CD4-positive, alpha-beta T cell treated with Interleukin-6 for 4 hours (primary cell): ENCODE measurements at regions not wholly inside any gene's neighbourhood (a gene's known extent, or its start where the extent isn't known, plus 50 kb on each side); places are given as distances from the start of the nearest gene placed in this dataset.
"Not testable (repeated sequence)": the region's sequence is repeated elsewhere in the genome, so short reads cannot be mapped to it uniquely, and the experiment has no call there.

Source experiments
- DNase-seq: peaks from one replicate; pipeline ENCODE4 v3.0.0-alpha.2; 2020; ENCODE audit warnings: mixed read lengths

- no peak for DNase-seq
These were observed 291.1 kb upstream of the NFIA start for GRCh38 chr1:60791226-60791625.

GRCh38 chr1:60773099-60773498, 309.3 kb upstream of the NFIA start:
- DNase-seq = not testable (repeated sequence)

GRCh38 chr1:60769082-60769481, 313.3 kb upstream of the NFIA start:
- no peak for DNase-seq

- DNase-seq = no peak
These were observed 317.2 kb upstream of the NFIA start for GRCh38 chr1:60765204-60765603.

GRCh38 chr1:60764489-60764888, 317.9 kb upstream of the NFIA start:
- no peak for DNase-seq

GRCh38 chr1:60763741-60764140, 318.6 kb upstream of the NFIA start:
- no peak for DNase-seq

GRCh38 chr1:60762911-60763310, 319.4 kb upstream of the NFIA start:
- no peak for DNase-seq

- DNase-seq = no peak
These were observed 320.2 kb upstream of the NFIA start for GRCh38 chr1:60762176-60762575.

- DNase-seq = no peak
These were observed 323.1 kb upstream of the NFIA start for GRCh38 chr1:60759291-60759690.

- DNase-seq = no peak
These were observed 324.9 kb upstream of the NFIA start for GRCh38 chr1:60757485-60757884.

GRCh38 chr1:60753036-60753900, 329.1 kb upstream of the NFIA start:
- DNase-seq = no peak

GRCh38 chr1:60751306-60751705, 331.1 kb upstream of the NFIA start:
- no peak for DNase-seq

- DNase-seq = no peak
These were observed 335.0 kb upstream of the NFIA start for GRCh38 chr1:60747353-60747752.

- no peak for DNase-seq
These were observed 336.0 kb upstream of the NFIA start for GRCh38 chr1:60746278-60746791.

GRCh38 chr1:60745484-60745883, 336.9 kb upstream of the NFIA start:
- DNase-seq = no peak

GRCh38 chr1:60742339-60742738, 340.0 kb upstream of the NFIA start:
- DNase-seq = no peak

- DNase-seq = no peak
These were observed 342.2 kb upstream of the NFIA start for GRCh38 chr1:60740154-60740553.

- no peak for DNase-seq
These were observed 342.6 kb upstream of the NFIA start for GRCh38 chr1:60739729-60740128.

- no peak for DNase-seq
These were observed 349.4 kb upstream of the NFIA start for GRCh38 chr1:60732977-60733401.

- no peak for DNase-seq
These were observed 351.0 kb upstream of the NFIA start for GRCh38 chr1:60731321-60731720.

GRCh38 chr1:60727552-60727951, 354.8 kb upstream of the NFIA start:
- no peak for DNase-seq

GRCh38 chr1:60716472-60716871, 365.9 kb upstream of the NFIA start:
- DNase-seq = no peak

- DNase-seq = no peak
These were observed 366.4 kb upstream of the NFIA start for GRCh38 chr1:60715970-60716369.

GRCh38 chr1:60709426-60709825, 372.9 kb upstream of the NFIA start:
- no peak for DNase-seq

GRCh38 chr1:60705026-60705425, 377.3 kb upstream of the NFIA start:
- no peak for DNase-seq
